OCI-LY3 (cell line): ENCODE measurements at regions not wholly inside any gene's neighbourhood (a gene's known extent, or its start where the extent isn't known, plus 50 kb on each side); places are given as distances from the start of the nearest gene placed in this dataset.

Experiments
- H2AFZ ChIP-seq: fragments of 200-600, 300-600 bp; shearing (Covaris generic); 2 replicates; pipeline ENCODE4 v1.6.0; 2014; ENCODE audit warnings: antibody characterized with exemption, low read depth, low read length
- H3K27ac ChIP-seq: fragments of 200-600, 300-600 bp; sonication (generic); 2 replicates; pipeline ENCODE4 v1.5.1; 2014; ENCODE audit warnings: mild to moderate bottlenecking, low read length, moderate library complexity, mixed read lengths
- H3K27me3 ChIP-seq: fragments of 200-600, 300-600 bp; sonication (generic); 2 replicates; pipeline ENCODE4 v1.6.1; 2014; ENCODE audit warnings: low read depth, low read length, mixed read lengths
- H3K36me3 ChIP-seq: fragments of 200-600, 300-600 bp; sonication (generic); replicated peaks from 2 replicates; pipeline ENCODE3; 2014; ENCODE audit warnings: low read depth, low read length, mixed read lengths
- H3K4me1 ChIP-seq: fragments of 300-600, 200-600 bp; sonication (generic); 2 replicates; pipeline ENCODE4 v1.6.1; 2014; ENCODE audit warnings: low read length, mixed read lengths
- H3K4me2 ChIP-seq: fragments of 200-600, 300-600 bp; sonication (generic); 2 replicates; pipeline ENCODE4 v1.6.1; 2014; ENCODE audit warnings: low read length, mixed read lengths
- H3K4me3 ChIP-seq: fragments of 300-600, 200-600 bp; sonication (generic); 2 replicates; pipeline ENCODE4 v1.5.1; 2014; ENCODE audit warnings: antibody characterized with exemption, mild to moderate bottlenecking, low read length, moderate library complexity
- H3K79me2 ChIP-seq: fragments of 300-600, 200-600 bp; shearing (Covaris generic); 2 replicates; pipeline ENCODE4 v1.6.1; 2014; ENCODE audit warnings: mild to moderate bottlenecking, low read length, mixed read lengths
- H3K9ac ChIP-seq: fragments of 300-600, 200-600 bp; shearing (Covaris generic); 2 replicates; pipeline ENCODE4 v1.6.0; 2014; ENCODE audit warnings: mild to moderate bottlenecking, low read length, moderate library complexity
- H3K9me3 ChIP-seq: fragments of 200-600, 300-600 bp; shearing (Covaris generic); 2 replicates; pipeline ENCODE4 v1.6.1; 2014; ENCODE audit warnings: low read length, mixed read lengths; ENCODE audit not compliant: insufficient read depth
- H4K20me1 ChIP-seq: fragments of 200-600, 300-600 bp; sonication (generic); 2 replicates; pipeline ENCODE4 v1.6.1; 2016; ENCODE audit warnings: low read length, mixed read lengths; ENCODE audit not compliant: insufficient read depth
- EZH2phosphoT487 ChIP-seq: fragments of 200-600 bp; shearing (Covaris generic); IDR thresholded peaks from 2 replicates; pipeline ENCODE4 v1.6.1; 2018; ENCODE audit warnings: antibody characterized with exemption, mixed run types, low read depth
- TF ChIP-seq, protein P1 (sequence below): fragments of 200-600, 300-600 bp; sonication (generic); IDR thresholded peaks from 2 replicates; pipeline ENCODE4 v1.5.1; 2014; ENCODE audit warnings: antibody characterized with exemption, low read length, low read depth

DNA sequence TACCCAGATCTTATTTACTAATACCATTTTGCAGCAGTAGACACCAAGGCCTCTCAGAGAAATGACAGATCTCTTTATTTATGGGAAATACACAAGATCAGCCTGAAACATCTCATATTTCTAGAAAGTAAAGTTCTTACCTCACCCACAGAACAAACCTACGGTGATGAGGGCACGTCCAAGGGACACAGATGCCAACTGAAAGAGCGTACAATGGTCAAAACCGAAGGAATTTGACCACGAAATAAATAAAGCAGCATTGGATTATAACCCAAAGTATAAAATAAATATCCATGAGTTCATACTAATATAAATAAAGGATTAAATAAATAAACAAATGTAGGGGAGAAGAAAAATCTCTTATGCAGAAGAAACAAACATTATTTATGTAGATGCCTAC lies 747.0 kb downstream of the TNS3 start:
- H3K9ac ChIP-seq, result no peak overlapping the region
- H3K79me2 ChIP-seq, result no peaks in the 10 kb centered on the region
- H3K36me3 ChIP-seq, result no peaks in the 10 kb centered on the region
- no peak overlapping the region for H2AFZ ChIP-seq
- H4K20me1 ChIP-seq, result no peaks in the 10 kb centered on the region
- no peaks in the 10 kb centered on the region for H3K9me3 ChIP-seq
- no peak overlapping the region for H3K27ac ChIP-seq
- TF ChIP-seq, protein P1, sequence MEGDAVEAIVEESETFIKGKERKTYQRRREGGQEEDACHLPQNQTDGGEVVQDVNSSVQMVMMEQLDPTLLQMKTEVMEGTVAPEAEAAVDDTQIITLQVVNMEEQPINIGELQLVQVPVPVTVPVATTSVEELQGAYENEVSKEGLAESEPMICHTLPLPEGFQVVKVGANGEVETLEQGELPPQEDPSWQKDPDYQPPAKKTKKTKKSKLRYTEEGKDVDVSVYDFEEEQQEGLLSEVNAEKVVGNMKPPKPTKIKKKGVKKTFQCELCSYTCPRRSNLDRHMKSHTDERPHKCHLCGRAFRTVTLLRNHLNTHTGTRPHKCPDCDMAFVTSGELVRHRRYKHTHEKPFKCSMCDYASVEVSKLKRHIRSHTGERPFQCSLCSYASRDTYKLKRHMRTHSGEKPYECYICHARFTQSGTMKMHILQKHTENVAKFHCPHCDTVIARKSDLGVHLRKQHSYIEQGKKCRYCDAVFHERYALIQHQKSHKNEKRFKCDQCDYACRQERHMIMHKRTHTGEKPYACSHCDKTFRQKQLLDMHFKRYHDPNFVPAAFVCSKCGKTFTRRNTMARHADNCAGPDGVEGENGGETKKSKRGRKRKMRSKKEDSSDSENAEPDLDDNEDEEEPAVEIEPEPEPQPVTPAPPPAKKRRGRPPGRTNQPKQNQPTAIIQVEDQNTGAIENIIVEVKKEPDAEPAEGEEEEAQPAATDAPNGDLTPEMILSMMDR, result no peak
- no peak for TF ChIP-seq EZH2phosphoT487
- no peak overlapping the region for H3K4me2 ChIP-seq
- H3K27me3 ChIP-seq, result no peaks in the 10 kb centered on the region
- H3K4me3 ChIP-seq, result no peak overlapping the region
- no peaks in the 10 kb centered on the region for H3K4me1 ChIP-seq

DNA sequence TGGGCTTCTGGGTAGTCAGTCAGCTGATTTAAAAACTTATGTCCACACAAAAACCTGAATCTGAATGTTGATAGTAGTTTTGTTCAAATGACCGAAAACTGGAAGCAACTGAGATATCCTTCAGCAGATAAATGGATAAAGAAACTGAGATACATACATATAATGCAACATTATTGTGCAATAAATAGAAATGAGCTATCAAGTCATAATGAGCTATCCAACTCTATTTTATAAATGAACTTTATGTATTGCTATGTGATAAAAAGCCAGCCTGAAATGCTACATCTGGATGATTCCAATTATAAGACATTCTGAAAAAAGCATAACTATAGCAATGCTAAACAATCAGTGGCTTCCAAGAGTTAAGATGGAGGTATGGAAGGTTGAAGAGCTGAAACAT lies 748.7 kb downstream of the TNS3 start:
- Histone ChIP-seq H3K9me3 (no peaks in the 10 kb centered on the region), H3K27ac (no peak overlapping the region), H3K27me3 (no peaks in the 10 kb centered on the region), H2AFZ (no peak overlapping the region), H3K4me3 (no peak overlapping the region), H4K20me1 (no peaks in the 10 kb centered on the region), H3K4me2 (no peak overlapping the region), H3K36me3 (no peaks in the 10 kb centered on the region), H3K79me2 (no peaks in the 10 kb centered on the region), H3K4me1 (no peaks in the 10 kb centered on the region), H3K9ac (no peak overlapping the region)
- no peak for TF ChIP-seq EZH2phosphoT487
- TF ChIP-seq, protein P1, result no peak

DNA sequence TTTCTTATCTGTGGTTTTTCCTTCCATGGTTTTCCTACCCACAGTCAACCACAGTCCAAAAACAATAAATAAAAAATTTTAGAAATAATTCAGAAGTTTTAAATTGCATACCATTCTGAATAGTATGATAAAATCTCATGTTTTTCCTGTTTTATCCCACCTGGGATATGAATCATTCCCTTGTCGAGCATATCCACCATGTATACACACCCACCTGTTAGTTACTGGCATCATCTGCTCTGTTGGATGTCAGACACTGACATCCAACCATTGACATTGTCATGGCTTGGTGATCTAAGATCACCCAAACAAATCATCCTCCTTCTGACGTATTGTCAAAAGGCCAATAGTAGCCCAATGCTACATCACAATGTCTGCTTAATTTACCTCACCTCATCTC lies 749.8 kb downstream of the TNS3 start:
- no peak for TF ChIP-seq EZH2phosphoT487
- TF ChIP-seq, protein P1, result no peak
- Histone ChIP-seq H3K27me3 (no peaks in the 10 kb centered on the region), H4K20me1 (no peaks in the 10 kb centered on the region), H3K36me3 (no peaks in the 10 kb centered on the region), H3K9me3 (no peaks in the 10 kb centered on the region), H3K4me1 (no peaks in the 10 kb centered on the region), H2AFZ (no peak overlapping the region), H3K4me2 (no peak overlapping the region), H3K4me3 (no peak overlapping the region), H3K9ac (no peak overlapping the region), H3K27ac (no peak overlapping the region), H3K79me2 (no peaks in the 10 kb centered on the region)

DNA sequence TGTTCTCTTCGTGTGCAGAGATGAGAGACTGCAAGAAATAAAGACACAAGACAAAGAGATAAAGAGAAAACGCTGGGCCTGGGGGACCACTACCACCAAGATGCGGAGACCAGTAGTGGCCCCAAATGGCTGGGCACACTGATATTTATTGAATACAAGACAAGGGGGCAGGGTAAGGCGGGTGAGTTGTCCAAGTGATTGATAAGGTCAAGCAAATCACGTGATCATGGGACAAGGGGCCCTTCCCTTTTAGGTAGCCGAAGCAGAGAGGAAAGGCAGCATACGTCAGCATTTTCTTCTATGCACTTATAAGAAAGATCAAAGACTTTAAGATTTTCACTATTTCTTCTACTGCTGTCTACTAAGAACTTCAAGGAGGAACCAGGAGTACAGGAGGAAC lies 762.1 kb downstream of the TNS3 start:
- Histone ChIP-seq H4K20me1 (no peaks in the 10 kb centered on the region), H3K4me3 (no peak overlapping the region), H3K79me2 (no peaks in the 10 kb centered on the region), H3K4me1 (no peaks in the 10 kb centered on the region), H3K27me3 (no peaks in the 10 kb centered on the region), H3K9ac (no peak overlapping the region), H2AFZ (no peak overlapping the region), H3K36me3 (no peaks in the 10 kb centered on the region), H3K27ac (no peak overlapping the region), H3K4me2 (no peak overlapping the region), H3K9me3 (no peaks in the 10 kb centered on the region)
- TF ChIP-seq EZH2phosphoT487, result no peak
- TF ChIP-seq, protein P1, result no peak
